CD4-positive, alpha-beta T cell treated with Interleukin-21 for 1 hour (primary cell): ENCODE measurements at regions not wholly inside any gene's neighbourhood (a gene's known extent, or its start where the extent isn't known, plus 50 kb on each side); places are given as distances from the start of the nearest gene placed in this dataset.
"Not testable (repeated sequence)": the region's sequence is repeated elsewhere in the genome, so short reads cannot be mapped to it uniquely, and the experiment has no call there.

Experiments
- DNase-seq: peaks from one replicate; pipeline ENCODE4 v3.0.0-alpha.2; 2020

- DNase-seq, result peak; percentile 6
These were observed 563.9 kb upstream of the NR5A2 start for GRCh38 chr1:199463521-199464127.

- DNase-seq, result no peak
These were observed 560.5 kb upstream of the NR5A2 start for GRCh38 chr1:199466961-199467360.

DNA sequence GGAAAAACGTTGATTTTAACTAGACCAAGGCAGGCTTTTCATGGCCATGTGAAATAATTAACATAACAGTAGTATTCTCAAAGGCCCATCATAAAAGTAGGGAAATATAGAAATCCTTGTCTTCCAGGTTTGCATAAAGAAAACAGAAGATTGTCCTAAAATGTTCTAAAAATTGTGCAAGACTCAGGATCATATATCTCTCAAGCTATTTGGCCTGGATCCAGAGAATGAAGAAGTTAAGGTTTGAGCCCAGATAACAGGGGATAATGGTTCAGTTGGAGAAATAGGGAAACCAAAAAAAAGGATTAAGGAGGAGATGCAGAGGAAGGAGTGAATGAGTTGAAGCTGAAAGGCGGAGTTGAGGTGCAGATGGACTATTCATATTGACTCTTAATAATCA lies 555.5 kb upstream of the NR5A2 start:
- no peak for DNase-seq

GRCh38 chr1:199472978-199473377 lies 554.5 kb upstream of the NR5A2 start:
- no peak for DNase-seq

DNA sequence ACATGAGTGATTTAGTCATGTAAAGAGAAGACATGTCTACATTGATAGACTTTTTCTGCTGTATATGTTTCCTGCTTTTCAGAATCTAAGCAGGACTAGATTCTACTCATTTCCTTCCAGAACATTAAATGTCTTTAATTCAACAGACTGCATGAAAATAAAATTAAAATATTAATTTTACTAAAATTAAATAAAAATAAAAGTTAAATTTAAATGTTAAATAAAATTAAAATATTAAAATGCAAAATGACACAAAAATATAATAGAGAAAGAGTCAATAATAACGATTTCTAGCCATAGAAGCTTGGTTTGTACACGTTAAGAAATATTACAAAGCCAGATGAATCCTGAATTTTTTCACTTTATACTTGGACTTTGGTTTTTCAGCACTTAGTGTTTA lies 552.8 kb upstream of the NR5A2 start:
- no peak for DNase-seq

DNA sequence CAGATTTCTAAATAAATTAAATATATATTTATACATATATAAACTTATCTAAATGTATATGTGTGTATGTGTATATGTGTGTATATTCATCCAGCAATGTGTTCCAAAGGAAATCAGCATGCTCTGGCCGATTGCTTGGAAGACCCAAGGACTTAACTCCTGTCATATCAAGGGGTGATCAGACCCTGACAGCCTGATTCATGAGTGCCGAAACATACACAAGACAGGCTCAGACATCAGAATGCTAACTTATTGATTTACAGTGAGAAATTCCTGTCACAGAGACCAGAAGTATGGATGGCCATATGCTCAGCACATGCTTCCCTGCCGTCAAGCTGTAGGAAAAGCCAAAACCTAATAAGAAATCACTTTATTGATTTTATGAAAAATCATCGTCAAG lies 545.1 kb upstream of the NR5A2 start:
- no peak for DNase-seq

GRCh38 chr1:199489594-199489993 lies 537.9 kb upstream of the NR5A2 start:
- no peak for DNase-seq

GRCh38 chr1:199490769-199491527 lies 536.6 kb upstream of the NR5A2 start:
- DNase-seq, result no peak

GRCh38 chr1:199495432-199495831 lies 532.1 kb upstream of the NR5A2 start:
- DNase-seq, result no peak

GRCh38 chr1:199498802-199499201 lies 528.7 kb upstream of the NR5A2 start:
- not testable (repeated sequence) for DNase-seq

DNA sequence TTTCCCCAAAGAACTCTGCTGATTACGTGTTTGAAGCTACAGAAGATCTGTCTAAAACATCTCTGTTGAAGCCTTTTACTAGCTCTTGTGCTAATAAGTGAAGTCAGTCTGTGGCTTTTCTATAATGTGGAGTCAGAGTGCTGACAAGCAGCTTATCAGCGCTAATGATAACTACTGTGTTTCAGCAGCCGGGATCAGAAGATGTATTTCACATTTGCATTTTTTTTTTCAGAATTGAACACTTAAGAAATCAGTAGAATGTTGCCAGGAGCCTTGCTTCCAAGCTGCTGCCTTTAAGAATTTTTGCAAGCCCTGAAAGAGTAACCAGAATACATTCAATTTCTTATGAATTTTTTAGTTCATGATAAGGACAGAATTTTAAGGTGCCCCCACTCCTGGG lies 519.4 kb upstream of the NR5A2 start:
- no peak for DNase-seq

DNA sequence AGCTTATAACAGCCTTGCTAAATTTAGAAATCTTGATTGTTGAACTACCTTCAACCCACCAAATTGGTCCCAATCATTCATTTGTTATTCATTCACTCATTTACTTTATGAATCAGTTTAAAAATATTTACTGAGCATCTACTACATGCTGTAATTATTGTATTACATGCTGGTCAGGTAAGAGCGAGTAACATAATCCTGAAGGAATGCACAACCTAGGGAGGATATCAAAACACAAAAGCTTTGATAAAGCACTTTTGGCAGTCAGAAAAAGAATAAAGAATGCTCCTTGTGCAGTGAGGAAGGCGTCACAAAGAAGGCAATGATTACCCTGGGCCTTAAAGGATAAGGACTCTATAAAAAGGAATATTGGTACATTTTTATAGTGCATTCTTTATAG lies 518.9 kb upstream of the NR5A2 start:
- DNase-seq, result no peak

- DNase-seq, result no peak
These were observed 518.1 kb upstream of the NR5A2 start for GRCh38 chr1:199509456-199509855.

GRCh38 chr1:199510314-199510713 lies 517.2 kb upstream of the NR5A2 start:
- no peak for DNase-seq

DNA sequence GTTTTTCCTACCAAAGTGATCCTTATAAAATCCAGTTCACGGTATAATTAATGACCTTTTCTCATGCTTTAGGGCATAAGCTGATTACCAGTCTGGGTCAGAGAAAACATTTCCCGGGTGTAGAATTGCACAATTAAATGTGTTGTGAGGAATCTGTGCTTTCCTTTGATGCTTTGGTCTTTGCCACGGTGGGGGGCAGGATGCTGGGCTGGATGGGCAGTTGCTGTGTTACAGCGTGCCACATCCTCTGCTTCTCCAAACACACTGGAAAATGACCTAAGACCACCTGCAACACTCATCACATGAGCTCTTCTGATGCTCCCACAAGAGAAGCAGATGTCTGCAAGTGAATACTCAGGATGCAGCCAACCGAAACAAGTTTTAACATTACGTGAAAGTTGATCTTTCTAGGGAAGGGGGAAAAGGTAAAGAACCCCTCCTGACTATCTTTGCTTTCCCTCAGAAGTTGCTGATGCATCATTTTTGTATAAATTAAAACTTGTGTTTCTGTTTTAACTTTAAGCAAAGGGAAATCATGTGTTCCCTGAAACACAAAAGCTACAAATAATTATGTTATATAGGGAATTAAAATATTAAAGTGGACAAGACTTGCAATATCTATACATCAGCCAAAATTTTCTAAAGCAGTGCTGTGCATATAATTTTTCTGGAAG lies 515.3 kb upstream of the NR5A2 start:
- no peak for DNase-seq

DNA sequence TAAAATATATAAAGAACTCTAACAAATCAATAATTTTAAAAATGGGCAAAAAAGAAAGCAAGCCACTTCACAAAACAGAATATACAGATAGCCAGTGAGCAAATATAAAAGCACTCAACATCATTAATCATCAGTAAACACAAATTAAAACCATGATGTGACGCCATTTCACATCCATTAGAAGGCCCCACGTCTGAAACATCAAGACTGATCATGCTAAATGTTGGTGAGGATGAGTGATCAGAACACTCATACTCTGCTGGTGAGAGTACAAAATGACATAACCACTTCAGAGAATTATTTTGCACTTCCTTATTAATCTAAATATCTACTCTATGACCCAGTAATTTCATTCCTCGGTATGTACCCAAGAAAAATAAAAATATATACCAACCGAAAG lies 512.2 kb upstream of the NR5A2 start:
- no peak for DNase-seq

- no peak for DNase-seq
These were observed 505.2 kb upstream of the NR5A2 start for GRCh38 chr1:199522338-199522737.

DNA sequence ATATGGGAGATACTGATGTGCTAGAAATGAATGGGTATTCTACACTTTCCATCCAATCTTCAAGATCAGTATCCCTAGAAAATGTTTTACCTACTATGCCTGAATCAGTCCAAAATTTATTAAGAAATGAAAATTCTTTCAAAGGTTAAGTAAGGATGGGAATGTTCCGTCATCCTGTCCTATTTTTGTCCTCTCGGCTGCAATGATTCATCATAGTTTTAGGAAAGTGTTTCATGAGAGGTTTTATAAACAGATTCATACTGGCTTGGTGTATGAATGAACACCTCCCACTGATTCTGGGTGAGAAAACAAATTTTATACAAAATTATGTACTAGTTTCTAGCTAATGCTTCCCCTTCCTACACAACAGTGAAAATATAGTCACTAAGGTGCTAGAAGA lies 504.6 kb upstream of the NR5A2 start:
- no peak for DNase-seq

GRCh38 chr1:199529324-199529723 lies 498.2 kb upstream of the NR5A2 start:
- DNase-seq, result no peak

DNA sequence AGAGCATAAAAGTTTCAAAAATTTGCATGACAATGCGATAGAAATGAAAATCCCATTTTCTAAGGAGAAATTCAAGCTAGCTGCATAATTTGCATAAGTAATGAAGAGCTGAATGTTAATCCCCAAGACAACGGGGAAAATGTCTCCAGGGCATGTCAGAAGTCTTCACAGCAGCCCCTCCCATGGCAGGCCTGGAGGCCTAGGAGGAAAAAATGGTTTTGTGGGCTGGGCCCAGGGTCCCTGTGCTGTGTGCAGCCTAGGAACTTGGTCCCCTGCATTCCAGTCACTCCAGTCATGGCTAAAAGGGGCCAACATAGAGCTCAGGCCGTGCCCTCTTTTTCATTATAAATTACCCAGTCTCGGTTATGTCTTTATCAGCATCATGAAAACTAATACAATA lies 494.1 kb upstream of the NR5A2 start:
- not testable (repeated sequence) for DNase-seq

GRCh38 chr1:199545780-199546179 lies 481.7 kb upstream of the NR5A2 start:
- no peak for DNase-seq

DNA sequence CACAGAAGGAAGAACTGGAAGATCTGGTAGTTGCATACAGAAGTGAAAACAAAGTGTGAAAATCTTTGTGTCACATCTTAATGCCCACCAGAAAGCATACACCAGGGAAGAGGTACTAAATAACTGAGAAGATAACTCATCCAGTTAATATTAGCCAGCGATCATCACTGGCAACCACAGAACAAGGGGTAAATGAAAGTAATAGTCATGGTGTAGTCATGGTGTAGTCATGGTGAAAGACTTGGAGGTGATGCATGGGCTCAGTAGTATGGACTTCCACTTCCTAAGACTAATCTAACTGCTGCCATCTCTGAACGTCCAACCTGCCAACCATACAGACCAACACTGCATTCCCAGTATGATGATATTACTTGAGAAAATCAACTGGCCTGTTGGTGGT lies 481.2 kb upstream of the NR5A2 start:
- no peak for DNase-seq

GRCh38 chr1:199549421-199549820 lies 478.1 kb upstream of the NR5A2 start:
- DNase-seq, result no peak
